Kidney (tissue), 13 donors: ENCODE measurements at regions not wholly inside any gene's neighbourhood (a gene's known extent, or its start where the extent isn't known, plus 50 kb on each side); places are given as distances from the start of the nearest gene placed in this dataset.
A peak's percentile ranks its signal among the peaks of the same experiment; 100 is the strongest.

Source experiments
- DNase-seq, 5 donors: peaks; one replicate each; pipeline ENCODE4 v3.0.0-alpha.2; 2013 to 2020
- FAIRE-seq: peaks from 2 replicates; lab custom pipeline; 2012; peaks lifted over from hg19 to GRCh38; lab: Jason Lieb, UNC
- H3K27ac ChIP-seq, 2 donors: one replicate each; pipeline ENCODE4 v1.7.0; 2013; ENCODE audit warnings: low read depth in 2 of 2, low read length in 2 of 2, inconsistent platforms in 1 of 2
- H3K27me3 ChIP-seq: one replicate; pipeline ENCODE4 v1.7.1; 2013; ENCODE audit warnings: low read length, inconsistent platforms; ENCODE audit not compliant: control insufficient read depth, insufficient read depth
- H3K36me3 ChIP-seq, 3 donors: one replicate each; pipeline versions ENCODE4 v1.7.0 to v1.7.1; 2013; ENCODE audit warnings: low read length in 3 of 3, control low read depth in 1 of 3, inconsistent platforms in 1 of 3; ENCODE audit not compliant: insufficient read depth in 3 of 3, control insufficient read depth in 2 of 3
- H3K4me1 ChIP-seq, 3 donors: one replicate each; pipeline versions ENCODE4 v1.7.0 to v1.7.1; 2013; ENCODE audit warnings: low read length in 3 of 3, inconsistent platforms in 1 of 3, low read depth in 1 of 3; ENCODE audit not compliant: control insufficient read depth in 2 of 3, insufficient read depth in 2 of 3
- H3K4me3 ChIP-seq, 3 donors: one replicate each; pipeline versions ENCODE4 v1.7.0 to v1.8.1; 2013; ENCODE audit warnings: low read length in 3 of 3, control low read depth in 1 of 3, inconsistent platforms in 1 of 3
- H3K9ac ChIP-seq, 3 donors: one replicate each; pipeline versions ENCODE4 v1.7.0 to v1.7.1; 2013; ENCODE audit warnings: low read length in 3 of 3, control low read depth in 1 of 3, inconsistent platforms in 1 of 3
- H3K9me3 ChIP-seq, 3 donors: one replicate each; pipeline versions ENCODE4 v1.7.0 to v1.7.1; 2013; ENCODE audit warnings: low read length in 3 of 3, control low read depth in 1 of 3, inconsistent platforms in 1 of 3; ENCODE audit not compliant: control insufficient read depth in 2 of 3, insufficient read depth in 1 of 3
- CTCF ChIP-seq: IDR thresholded peaks from 3 replicates; pipeline ENCODE4 v1.5.1; 2012; ENCODE audit warnings: mild to moderate bottlenecking, moderate library complexity, borderline replicate concordance; ENCODE audit not compliant: insufficient read depth; ENCODE audit errors: extremely low read depth
- intact Hi-C: fragments of 100-400 bp; cut with DNase I; formaldehyde crosslinking; loops from one replicate; pipeline ENCODE4 v1.11.1; 2022
- donor health status: control.
- donor health status: control.
- donor health status: control.
- donor health status: control.
- donor health status: control.
- donor health status: DM: yes; HTN: yes; CAD: no.
- donor health status: Normal renal cell carcinoma (clear cell type).

- peak; percentile 23 for TF ChIP-seq CTCF
- no peak overlapping the region for H3K9ac ChIP-seq
- no peaks in the 10 kb centered on the region for H3K9me3 ChIP-seq
- DNase-seq (no peak), FAIRE-seq (no peak)
- no peak overlapping the region for H3K4me3 ChIP-seq
- no peaks in the 10 kb centered on the region for H3K36me3 ChIP-seq
- no peaks in the 10 kb centered on the region for H3K4me1 ChIP-seq
- intact Hi-C loops, result no loop called here
- H3K27ac ChIP-seq, result no peak overlapping the region
- H3K27me3 ChIP-seq, result no peaks in the 10 kb centered on the region
These were observed 695.2 kb downstream of the QKI start for GRCh38 chr6:164109770-164110140.

GRCh38 chr6:164108869-164109769 lies 694.6 kb downstream of the QKI start:
- H3K4me3 ChIP-seq, result no peak overlapping the region
- no peak overlapping the region for H3K27ac ChIP-seq
- peak in 2 of 5 donors; percentile 25 to 84 for DNase-seq
- H3K9me3 ChIP-seq, result no peaks in the 10 kb centered on the region
- no peaks in the 10 kb centered on the region for H3K4me1 ChIP-seq
- FAIRE-seq, result no peak
- intact Hi-C loops, result no loop called here
- H3K36me3 ChIP-seq, result no peaks in the 10 kb centered on the region
- H3K27me3 ChIP-seq, result no peaks in the 10 kb centered on the region
- H3K9ac ChIP-seq, result no peak overlapping the region
- TF ChIP-seq CTCF, result no peak

- Histone ChIP-seq H3K9me3 (no peaks in the 10 kb centered on the region), H3K27ac (no peak overlapping the region), H3K36me3 (no peaks in the 10 kb centered on the region), H3K4me3 (no peak overlapping the region), H3K4me1 (no peaks in the 10 kb centered on the region), H3K27me3 (no peaks in the 10 kb centered on the region), H3K9ac (no peak overlapping the region)
- no peak for TF ChIP-seq CTCF
- intact Hi-C loops, result no loop called here
- FAIRE-seq (no peak), DNase-seq (no peak)
These were observed 693.6 kb downstream of the QKI start for GRCh38 chr6:164108092-164108491.
